NCI-H460 (cell line): ENCODE measurements at regions not wholly inside any gene's neighbourhood (a gene's known extent, or its start where the extent isn't known, plus 50 kb on each side); places are given as distances from the start of the nearest gene placed in this dataset.
A peak's percentile ranks its signal among the peaks of the same experiment; 100 is the strongest.

Experiments
- DNase-seq: peaks from one replicate; pipeline ENCODE4 v3.0.0-alpha.2; 2016; ENCODE audit warnings: low read depth; ENCODE audit errors: extremely low read depth

- no peak for DNase-seq
These were observed 206.5 kb upstream of the AGAP1 start for GRCh38 chr2:235287375-235287733.

- DNase-seq: peak; percentile 18
These were observed 202.4 kb upstream of the AGAP1 start for GRCh38 chr2:235291461-235291860.

- no peak for DNase-seq
These were observed 200.8 kb upstream of the AGAP1 start for GRCh38 chr2:235293061-235293460.

GRCh38 chr2:235295831-235296230, 198.0 kb upstream of the AGAP1 start:
- no peak for DNase-seq

GRCh38 chr2:235300368-235301201, 193.3 kb upstream of the AGAP1 start:
- no peak for DNase-seq

- DNase-seq: no peak
These were observed 192.4 kb upstream of the AGAP1 start for GRCh38 chr2:235301202-235302076.

GRCh38 chr2:235302263-235302662, 191.6 kb upstream of the AGAP1 start:
- DNase-seq: no peak

DNA sequence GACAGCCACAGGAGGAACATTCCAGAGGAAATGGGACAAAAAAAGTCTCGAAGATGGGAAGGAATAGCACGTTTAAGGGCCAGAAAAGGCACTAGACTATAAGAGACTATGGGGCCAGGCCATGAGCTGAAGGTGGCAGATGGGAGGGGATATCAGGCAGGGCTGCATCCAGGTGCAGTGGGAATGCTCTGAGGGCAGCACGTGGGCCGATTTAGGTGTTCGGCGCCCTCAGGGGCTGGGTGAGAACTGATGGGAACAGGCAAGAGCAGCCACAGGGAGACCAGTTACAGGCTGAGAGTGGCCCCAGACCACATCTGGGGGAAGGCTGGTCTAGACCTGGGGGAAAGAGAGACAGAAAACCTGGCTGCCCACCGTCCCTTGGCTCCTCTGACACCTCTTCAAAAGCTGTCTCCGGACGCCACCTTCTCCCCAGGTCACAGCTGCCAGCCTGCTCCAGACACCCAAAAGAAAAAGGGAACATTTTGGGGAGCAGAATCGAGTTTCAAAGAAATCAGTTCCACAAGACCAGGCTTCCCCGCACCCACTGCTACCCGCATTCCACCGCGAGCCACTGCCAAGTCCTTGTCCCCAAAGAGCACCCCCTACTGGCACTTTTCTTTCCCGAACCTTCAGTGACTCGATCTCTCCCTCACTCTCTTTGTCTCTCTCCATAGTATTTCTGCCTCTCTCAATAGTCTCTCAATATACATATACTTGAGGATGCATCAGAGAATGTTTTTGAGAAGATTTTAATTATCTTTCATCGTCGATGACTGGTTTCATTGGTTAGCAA, 190.1 kb upstream of the AGAP1 start:
- no peak for DNase-seq

GRCh38 chr2:235305678-235306077, 188.2 kb upstream of the AGAP1 start:
- DNase-seq: no peak

- no peak for DNase-seq
These were observed 182.8 kb upstream of the AGAP1 start for GRCh38 chr2:235311044-235311443.

DNA sequence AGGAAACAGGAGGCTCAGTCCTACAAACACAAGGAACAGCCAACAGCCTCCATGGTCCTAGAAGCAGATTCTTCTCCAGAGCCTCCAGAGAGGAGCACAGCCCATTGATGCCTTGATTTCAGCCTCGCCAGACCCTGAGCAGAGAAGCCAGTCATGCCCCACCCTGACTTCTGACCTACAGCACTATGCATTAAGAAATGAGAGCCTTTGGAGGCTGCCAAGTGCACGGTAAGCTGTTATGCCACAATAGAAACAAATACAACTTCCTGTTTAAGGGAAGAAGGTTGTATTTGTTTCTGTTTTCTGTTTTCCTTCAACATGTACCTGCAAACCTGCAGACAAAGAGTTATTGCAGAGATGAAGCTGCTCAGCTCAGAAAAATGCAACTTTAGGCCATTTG, 181.3 kb upstream of the AGAP1 start:
- no peak for DNase-seq

DNA sequence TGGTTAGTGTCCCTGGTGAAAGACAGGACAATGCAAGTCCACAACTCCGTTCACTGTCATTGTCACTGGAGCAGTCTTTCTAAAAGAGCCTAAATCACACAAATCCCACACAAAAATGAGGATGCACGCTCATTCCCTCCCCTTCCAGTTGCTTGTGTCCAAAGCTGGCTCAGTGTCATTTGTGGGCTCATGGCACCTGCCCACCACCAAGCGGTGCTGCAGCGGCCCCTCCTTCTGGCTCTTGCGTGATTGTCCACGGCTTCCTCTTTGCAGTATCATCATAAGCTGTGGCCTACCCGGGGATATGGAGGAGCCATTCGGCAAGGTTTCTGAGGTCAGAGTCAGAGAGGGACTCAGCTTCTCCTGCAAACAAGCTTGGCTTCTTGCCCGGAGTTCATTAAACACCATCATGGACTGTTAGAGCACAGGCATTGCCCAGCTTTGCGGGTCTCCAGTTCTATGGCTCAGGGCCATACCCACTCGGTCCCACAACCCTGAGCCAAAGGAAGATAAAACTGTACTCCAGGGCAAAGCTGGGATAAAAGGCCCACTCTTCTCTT, 179.4 kb upstream of the AGAP1 start:
- no peak for DNase-seq

DNA sequence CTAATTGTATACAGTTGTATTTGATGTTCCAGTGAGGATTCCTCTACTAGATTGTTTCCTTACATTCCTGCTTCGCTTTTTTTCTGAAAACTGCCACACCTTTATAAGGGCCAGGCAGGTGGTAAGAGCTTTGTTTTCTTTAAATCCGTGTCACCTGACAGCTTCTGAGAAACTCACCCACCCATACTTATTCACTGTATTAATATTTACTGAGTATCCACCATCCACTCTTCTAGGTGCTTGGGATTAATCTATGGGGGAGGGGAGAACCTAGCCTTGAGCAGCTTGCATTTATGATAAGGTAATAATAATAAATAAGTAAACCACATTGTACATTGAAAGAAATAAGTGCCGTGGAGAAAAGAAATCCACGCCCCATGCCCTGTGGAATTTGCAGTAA, 174.7 kb upstream of the AGAP1 start:
- no peak for DNase-seq

DNA sequence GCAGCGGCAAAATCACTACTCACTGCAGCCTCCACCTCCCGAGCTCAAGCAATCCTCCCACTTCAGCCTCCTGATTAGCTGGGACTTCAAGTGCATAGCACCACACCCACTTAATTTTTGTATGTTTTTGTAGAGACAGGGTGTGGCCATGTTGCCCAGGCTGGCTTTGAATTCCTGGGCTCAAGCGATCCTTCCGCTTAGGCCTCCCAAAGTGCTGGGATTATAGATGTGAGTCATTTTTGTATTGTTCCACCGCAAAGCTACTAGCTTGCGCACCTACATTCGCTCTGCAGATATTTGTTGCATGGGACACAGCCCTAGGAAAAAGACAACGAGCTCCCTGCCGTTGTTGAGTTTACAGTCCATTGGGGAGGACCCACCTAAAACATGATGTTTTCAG, 173.5 kb upstream of the AGAP1 start:
- no peak for DNase-seq

DNA sequence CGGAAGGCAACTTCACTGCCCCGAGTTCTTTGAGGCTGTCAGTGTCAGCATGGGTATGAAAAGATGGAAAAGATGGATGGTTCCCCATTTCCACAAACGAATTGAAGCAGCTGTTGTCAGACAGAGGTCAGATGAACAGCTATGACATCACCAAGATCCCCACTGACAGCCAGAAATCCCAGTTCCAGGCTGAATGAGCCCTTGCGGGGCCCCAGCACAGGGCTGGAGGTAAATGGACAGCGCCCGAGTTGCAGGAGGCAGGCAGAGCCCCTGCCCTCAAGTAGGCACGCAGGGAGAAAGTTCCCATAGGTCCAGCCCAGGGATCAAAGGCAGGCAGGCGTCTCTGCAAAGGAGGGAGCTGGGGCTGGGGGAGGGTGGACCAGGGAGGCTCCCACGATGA, 169.5 kb upstream of the AGAP1 start:
- DNase-seq: no peak

GRCh38 chr2:235325151-235325550, 168.7 kb upstream of the AGAP1 start:
- no peak for DNase-seq

GRCh38 chr2:235328991-235329390, 164.9 kb upstream of the AGAP1 start:
- no peak for DNase-seq

GRCh38 chr2:235330775-235331451, 162.9 kb upstream of the AGAP1 start:
- peak; percentile 92 for DNase-seq

DNA sequence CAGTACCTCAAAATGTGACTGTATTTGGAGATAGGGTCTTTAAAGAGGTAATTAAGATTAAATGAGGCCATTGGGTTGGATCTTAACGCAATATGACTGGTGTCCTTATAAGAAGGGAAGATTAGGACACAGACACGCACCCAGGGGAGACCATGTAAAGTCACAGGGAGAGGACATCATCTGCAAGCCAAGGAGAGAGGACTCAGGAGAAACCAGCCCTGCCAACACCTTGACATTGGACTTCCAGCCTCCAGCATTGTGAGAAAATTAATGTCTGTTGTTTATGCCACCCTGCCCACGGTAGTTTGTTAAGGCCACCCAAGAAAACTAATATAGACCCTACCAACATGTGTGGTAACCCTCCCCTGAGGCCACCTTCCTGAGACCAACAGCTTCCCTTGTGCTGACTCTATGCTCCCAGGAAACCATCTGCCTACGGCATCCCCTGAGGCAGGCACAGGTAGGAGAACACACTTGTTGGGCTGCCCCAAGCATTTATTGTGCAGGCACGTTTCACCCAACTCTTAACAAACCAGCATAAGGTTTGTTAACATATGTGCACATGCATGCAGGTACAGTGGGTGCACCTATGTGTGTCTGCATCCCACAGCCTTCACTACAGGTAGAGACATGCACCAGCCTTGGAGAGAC, 161.5 kb upstream of the AGAP1 start:
- DNase-seq: no peak

DNA sequence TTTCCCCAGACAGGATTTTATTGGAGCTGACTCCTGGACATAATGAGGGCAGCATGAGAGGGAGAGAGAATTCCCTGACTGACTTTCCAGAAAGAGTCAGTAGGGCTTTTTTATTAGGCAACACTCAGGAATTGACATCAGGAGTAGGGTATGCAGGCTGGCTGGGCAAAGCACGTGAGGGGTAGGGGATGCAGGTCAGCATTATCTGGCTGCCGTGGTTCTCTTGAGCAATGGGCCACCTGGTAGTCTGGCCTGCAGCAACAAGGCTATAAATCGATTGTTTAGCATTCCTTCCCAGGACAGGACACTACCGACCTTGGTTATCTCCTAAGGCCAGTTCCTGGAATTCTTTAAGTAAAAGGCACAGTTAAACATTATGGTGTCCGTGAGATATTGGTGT, 160.8 kb upstream of the AGAP1 start:
- DNase-seq: no peak
